Stimulated activated naive CD4-positive, alpha-beta T cell (primary cell): ENCODE measurements at regions not wholly inside any gene's neighbourhood (a gene's known extent, or its start where the extent isn't known, plus 50 kb on each side); places are given as distances from the start of the nearest gene placed in this dataset.
"Not testable (repeated sequence)": the region's sequence is repeated elsewhere in the genome, so short reads cannot be mapped to it uniquely, and the experiment has no call there.

ENCODE experiments used
- DNase-seq, 6 experiments: peaks; one replicate each; lab custom pipeline; 2025; lab: John Stamatoyannopoulos, UW

DNA sequence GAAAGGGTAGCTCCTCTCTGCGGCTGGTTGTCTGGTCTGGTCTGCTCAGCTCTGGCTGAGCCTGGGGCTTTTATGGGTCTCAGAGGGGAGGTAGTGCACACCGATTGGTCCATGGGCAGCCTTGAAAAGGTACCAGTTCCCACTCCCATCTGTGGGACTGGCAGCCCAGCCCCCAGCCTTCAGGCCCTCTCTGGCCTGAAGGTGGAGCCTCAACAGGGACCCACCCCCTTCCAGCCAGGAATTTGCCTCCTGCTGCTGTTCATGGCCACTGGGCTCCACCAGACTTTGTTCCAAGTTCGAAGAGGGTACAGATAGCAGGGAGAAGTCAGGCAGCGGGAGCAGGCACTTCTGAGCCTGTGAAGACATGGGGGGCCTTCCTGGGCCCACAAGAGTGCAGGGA is 165.3 kb upstream of the SLC27A6 start:
- DNase-seq = no peak

DNA sequence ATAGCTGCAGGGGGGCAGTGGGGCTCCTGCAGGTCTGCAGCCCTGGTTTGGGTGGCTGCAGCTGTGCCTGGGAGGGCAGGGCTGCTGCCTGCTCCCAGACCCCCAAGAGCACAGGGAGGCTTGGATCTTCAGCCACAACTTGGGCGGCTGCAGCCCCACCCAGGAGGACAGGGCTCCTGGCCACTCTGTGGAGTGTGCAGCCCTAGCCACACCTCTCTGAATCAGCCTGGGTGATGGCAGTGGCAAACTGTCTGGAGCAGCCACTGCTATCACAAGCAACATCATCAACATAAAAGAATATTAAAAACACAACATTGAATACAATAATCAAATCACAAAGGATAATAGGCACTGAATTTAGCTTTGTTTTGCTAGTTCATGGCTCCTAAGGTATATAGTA is 164.9 kb upstream of the SLC27A6 start:
- DNase-seq = no peak

DNA sequence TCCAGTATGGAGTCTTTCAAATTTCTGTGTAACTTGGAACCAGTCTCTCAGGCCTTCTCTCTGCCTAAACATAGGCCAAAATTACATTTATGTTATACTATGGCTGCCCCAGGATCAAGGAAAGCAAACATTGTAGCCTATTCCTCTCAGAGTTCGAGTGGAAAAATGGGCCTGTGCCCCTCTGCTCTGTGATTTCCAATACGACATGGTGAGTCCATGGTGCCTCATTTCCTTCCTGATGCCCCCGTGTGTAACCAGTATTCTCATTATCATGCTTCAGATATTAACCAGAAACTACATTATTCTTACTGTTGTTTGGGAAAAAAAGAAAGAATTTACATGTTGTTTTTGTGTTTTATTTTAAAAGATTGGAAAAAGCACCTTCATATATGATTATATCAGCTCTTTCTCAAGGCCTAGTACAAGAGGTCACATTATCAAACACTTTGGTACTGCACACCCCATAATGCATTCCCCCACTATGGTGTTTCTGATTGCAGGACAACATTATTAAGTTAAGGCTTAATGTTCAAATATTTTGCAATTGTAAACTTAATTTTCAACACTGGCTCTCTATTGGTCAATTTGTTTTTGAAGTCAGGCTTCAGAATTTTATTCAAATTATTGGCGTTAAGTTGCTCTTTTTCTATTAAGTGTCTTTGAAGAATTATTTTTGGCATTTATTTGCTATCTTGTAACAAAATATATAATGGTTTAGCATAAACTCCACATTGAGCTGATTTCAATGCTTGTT is 151.8 kb upstream of the SLC27A6 start:
- no peak for DNase-seq

DNA sequence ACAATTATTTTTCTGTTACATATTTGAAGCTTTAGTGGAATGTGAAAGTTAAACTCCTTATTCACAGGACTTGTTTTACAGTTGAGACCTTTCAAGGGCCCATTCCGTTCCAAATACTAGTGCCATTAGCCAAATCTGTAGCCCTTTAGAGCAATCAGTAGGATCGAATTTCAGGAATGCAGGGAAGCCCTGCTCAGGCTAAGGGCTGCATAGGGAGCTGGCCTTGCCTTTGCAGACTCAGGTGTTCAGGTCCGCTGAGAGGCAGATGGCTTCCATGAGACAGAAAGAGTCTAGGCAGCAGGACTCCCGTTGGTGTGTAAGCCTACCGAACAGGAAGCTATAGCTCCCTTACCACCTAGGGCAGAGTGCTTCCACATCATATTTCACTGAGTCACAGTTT is 150.1 kb upstream of the SLC27A6 start:
- DNase-seq = no peak

DNA sequence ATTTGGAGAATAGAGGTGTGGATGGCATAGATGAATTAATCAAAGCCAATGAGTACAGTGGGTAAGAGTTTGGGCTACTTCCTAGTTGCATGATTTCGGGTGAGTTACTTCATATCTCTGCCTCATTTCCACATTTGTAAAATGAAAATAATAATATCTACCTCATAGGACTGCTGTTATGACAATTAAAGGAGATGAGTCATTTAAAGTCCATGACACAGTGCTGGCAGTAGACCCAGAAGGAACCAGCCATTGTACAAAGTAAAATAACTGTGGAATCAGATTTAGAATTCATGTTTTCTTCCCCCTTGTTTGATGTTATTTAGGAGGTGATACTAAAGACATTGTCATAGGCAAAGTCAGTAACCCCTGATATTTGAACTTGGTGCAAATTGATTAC is 139.5 kb upstream of the SLC27A6 start:
- DNase-seq = no peak

DNA sequence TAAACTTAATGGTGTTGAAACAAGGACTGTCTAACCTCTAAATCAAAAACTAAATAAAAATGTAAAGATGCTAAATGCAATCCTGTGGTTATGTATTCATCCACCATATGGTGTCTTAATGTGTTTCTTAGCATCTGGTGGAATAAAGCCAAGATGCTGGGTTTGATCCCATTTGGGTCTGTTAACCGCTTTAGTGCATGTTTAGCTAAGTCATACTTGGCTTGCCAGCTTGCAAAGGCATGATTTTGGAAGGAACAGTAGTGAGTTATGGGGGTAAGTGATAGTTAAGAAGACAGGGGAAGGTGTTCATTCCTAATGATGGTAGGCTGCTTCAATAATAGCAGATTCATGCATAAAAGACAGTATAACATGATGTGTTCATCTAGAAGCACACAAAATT is 139.0 kb upstream of the SLC27A6 start:
- no peak for DNase-seq

DNA sequence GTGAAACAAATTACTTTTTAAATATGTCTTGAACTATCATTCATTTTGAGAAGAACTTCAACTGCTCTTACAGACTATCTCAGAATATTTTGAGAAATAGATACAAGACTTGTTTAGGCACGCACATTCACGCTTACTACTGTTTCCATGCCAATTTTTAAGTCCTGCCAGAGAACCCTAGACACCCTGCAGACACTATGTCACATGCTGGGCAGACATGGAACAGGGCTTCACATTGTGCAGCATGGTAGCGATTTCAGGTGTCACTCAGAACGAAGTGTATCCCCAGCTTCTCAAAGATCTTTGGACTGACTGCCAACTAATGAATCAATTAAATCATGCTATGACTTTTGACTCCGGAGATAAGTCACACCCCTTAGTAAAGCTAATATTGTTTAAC is 128.7 kb upstream of the SLC27A6 start:
- no peak for DNase-seq

DNA sequence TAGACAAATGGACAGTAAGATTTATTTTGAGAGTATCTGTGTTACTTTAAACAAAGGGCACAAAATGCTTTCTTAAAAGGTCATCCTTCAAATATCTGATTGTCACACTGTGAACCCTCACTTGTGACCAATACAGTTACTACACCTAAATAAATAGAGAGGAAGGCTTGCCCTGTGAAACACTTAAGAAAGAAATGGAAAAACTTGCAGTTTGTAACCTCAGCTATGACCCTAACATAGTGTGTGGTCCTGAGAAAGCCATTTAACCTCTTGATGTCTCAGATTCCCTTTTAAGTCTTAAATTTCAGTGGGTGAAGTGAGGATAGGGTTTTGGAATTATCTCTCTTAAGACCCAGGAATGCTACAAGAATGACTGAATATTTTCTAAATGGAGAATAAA is 126.7 kb upstream of the SLC27A6 start:
- DNase-seq = no peak

DNA sequence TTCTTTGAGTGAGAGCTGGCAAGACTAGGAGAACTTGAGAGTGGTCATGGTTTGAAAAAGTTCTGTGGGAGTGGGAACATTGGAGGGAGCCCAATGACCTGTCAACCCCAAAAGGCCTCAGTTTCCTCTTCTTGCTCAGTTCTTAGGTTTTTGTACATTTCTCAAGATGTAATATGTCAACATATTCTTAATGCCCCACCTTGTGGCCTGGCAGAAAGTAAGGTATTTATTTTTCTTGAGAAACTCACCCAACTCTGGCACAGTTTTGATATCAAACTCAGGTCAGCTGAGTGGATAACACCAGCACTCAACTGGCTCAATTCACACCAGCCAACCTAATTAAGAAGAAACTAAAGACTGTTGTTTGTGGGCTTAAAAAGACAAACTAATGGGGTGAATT is 123.0 kb upstream of the SLC27A6 start:
- no peak for DNase-seq

DNA sequence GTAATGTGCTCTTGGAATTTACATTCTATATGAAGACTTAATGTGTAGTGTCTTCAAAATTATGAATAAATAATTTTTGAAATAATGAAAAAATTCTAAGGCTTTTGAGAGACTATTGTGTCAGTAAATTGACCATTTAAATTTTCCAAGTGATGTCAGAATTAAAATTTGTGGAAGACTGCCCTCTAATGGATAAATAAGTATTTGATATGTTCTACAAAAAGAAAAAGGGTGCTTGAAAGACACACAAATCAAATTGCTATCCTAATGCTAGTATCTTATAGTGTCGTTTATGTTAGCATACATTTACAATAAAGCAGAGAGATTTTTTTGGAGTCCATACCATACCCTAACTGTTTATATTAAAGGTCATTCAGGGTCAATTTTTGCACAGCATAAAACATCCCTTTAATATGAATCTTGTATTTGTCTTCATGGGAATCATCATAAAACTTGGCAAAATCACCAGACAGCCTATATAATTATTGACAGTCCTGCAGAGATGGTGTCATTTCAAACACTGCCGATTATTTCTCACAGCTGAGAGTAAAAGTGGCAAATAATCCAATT is 120.8 kb upstream of the SLC27A6 start:
- no peak for DNase-seq

DNA sequence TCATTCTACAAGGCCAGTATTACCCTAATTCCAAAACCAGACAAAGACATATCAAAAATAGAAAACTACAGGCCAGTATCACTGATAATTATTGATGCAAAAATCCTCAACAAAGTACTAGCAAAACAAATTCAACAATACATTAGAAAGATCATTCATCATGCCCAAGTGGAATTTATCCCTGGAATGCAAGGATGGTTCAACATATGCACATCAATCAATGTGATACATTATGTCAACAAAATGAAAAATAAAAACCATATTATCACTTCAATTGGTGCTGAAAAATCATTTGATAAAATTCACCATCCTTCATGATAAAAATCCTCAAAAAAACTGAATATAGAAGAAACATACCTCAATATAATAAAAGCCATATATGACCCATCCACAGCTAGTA is 115.2 kb upstream of the SLC27A6 start:
- DNase-seq = no peak

DNA sequence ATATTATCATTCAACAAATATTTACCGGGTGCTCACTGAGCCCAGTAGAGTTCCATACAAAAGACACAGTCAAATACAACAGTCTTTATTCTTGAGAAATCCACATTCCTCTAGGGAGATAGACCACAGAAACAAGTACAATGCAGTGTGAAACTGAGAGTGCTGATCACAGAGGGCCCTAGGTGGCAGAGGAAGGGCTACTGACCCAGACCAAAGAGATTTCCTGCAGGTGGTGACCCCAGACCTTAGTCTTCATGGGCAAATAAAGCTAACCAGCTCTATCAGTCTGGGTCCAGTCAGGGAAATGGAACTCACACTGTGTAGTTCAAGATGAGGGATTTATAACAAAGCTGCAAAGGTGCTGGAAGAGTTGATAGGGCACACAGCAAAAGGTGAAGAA is 110.4 kb upstream of the SLC27A6 start:
- DNase-seq = no peak

DNA sequence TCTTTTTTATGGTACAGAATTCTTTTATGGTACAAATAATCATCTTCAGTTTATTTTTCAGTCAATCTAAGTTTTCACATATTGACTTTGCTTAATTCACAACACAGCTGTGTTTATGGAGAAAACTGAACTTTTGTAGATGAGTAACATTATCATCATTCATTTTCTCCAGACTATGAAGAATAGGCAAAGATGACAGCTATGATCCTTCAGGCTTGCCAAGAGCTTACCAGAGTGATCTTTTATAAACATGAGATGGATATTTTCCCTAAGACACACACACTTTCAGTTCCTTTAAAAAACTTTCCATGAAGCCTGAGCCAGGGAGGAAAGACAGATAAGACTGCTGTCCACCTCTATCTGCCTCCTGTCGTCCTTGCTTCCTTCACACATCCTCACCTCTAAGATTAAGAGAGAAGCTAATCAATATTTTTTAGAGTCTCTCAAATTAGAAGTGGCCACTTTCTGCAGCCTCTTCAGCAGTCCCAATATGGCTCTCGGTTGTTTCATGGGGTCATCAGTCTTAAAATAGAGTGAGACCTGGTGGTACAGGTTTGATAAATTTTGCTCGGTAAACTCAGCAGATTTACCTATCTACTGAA is 108.1 kb upstream of the SLC27A6 start:
- DNase-seq = no peak

DNA sequence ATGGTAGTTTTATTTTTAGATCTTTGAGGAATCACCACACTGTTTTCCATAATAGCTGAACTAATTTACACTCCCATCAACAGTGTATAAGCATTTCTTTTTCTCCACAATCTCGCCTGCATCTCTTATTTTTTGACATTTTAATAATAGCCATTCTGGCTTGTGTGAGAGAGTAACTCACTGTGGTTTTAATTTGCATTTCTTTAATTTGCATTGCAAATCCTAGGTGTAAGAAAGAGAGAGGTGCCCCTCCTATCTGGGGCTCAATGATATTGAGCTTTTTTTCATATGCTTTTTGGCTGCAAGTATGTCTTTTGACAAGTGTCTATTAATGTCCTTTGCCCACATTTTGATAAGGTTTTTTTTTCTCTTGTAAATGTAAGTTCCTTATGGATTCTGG is 106.3 kb upstream of the SLC27A6 start:
- DNase-seq = no peak

DNA sequence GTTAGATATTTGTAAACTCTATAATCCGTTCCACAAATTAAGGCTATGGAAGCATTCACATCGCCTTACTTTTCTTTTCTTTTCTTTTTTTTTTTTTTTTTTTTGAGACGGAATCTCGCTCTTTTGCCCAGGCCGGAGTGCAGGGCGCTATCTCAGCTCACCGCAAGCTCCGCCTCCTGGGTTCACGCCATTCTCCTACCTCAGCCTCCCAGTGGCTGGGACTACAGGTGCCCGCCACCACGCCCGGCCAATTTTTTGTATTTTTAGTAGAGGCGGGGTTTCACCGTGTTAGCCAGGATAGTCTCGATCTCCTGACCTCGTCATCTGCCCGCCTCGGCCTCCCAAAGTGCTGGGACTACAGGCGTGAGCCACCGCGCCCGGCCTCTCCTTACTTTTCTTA is 104.1 kb upstream of the SLC27A6 start:
- not testable (repeated sequence) for DNase-seq

DNA sequence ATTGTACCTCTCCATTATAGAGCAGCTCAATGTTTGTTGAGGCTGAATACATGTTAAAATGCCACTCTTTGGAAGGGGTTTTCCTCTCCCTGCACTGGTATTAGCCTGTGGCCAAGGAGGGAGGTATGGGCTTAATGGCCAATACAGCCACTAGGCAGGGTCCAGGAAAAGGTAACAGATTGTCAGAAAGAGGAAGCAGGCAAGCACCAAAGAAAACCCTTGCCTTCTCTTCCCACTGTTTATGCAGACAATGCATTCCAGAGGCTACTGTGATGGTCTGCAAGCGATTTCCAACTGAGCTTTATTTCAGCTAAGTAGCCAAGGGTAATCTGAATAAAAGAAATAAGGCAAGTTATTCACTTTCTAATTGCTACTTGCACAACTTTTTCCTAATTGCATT is 95.3 kb upstream of the SLC27A6 start:
- DNase-seq = no peak

DNA sequence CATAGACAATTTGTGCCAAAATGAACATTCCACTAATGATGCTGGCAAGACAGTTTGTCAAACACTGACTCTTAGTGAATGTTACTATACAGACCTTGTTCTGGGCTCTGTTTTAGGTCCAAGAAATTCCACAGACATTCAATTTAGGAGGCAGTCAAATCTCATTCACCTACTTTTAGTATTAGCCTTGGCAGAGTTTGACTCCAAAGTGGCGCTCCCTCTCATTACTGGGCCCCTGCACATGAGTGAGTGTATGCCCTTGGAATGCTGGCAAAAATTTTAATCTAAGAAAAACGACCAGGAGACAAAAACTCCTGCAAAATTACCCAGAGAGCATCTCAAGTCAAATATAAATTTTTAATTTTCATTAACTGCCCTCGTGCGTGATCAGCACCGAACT is 94.9 kb upstream of the SLC27A6 start:
- no peak for DNase-seq

DNA sequence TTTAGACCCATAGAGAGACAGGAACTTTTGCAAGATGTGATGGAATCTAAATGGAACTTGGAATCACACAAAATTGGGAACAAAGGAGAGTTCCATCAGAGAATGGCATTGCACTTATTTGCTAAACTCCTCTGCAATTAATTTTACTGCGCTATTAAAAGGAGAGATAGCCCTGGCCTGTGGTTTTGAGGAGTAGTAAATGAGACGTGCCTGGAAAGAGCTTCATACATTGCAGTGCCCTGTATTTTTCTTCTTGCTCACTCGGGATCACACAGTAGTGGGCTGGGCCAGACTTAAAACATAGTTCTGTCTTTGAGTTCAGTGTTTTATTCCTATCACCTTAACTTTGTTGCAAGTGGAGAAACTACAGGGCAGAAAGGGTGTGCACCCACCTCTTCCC is 94.4 kb upstream of the SLC27A6 start:
- no peak for DNase-seq

DNA sequence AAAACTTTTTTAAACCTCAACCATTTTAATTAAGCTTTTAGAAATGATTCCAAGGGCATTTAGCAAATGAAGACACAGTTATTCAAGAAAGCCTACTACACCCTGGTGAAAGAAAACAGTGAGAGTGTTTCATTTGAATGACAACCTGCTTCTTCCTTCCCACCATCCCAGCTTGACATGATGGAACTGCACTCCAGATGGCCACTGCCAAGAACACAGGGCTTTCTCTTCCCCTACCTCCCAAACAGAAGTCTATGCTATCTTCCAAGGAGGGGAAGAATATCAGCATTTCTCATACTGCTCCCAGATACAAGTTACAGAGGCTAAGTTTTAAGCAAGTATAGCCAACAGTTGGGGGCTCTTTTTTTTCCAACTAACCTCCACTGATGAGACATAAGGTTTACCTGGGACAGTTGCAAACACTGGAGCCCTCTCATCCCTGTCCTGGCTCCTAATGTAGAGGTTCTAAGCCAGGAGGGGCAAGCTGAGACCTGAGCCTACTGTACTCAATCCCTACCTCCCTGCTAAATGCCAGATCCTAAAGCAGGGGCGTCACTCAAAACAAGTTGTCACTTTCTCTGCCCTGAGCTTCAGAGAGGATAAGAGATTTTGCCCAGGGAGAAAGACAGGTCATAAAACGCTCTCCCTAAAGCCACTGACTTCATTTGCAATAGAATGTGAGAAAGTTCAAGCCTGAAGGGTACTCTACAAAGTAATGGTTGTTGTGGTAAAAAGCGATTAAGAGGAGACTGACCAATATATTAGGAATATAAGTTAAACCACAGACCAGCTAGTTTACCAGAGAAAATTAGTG is 88.5 kb upstream of the SLC27A6 start:
- no peak for DNase-seq

DNA sequence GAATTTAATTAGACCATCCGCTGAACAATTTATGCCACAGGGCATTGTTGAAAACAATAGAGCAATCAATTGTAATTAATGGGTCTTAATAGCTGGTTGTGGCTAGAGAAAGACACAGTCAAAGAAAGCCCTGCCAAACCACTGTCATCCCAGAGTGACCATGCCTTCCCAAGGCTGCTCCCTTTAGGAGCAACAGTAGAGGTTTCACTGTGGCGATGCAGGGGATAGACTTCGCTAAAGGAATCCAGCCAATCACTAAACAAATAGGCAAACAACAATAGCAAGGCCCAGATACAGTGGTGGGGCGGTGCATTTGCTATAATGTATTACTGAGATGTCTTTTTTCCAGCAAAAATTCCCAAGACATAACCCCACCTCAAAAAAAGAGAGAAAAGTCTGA is 87.8 kb upstream of the SLC27A6 start:
- DNase-seq = no peak

DNA sequence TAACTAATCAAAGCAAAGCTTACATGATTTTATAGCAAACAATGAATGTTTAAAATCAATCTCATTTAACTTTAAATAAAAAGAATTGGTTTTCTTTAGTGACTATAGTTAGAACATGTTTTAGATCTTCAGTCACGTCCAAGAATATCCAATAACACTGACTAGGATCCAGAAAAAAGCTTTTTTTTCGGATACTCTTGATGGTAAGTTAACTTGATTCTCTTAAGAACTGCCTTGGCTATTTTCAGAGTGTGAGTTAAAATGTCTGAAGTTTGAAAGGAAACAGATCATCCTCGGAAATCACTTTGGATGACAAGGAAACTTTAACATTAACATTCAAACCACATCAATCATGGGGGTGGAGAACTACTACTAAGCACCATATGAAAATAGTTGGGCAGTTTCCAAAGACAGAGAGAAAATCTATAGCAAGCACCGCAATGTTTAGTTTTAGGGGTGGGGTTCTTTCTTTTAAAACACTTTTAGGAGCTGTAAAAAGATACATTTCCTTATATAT is 83.7 kb upstream of the SLC27A6 start:
- DNase-seq = no peak

DNA sequence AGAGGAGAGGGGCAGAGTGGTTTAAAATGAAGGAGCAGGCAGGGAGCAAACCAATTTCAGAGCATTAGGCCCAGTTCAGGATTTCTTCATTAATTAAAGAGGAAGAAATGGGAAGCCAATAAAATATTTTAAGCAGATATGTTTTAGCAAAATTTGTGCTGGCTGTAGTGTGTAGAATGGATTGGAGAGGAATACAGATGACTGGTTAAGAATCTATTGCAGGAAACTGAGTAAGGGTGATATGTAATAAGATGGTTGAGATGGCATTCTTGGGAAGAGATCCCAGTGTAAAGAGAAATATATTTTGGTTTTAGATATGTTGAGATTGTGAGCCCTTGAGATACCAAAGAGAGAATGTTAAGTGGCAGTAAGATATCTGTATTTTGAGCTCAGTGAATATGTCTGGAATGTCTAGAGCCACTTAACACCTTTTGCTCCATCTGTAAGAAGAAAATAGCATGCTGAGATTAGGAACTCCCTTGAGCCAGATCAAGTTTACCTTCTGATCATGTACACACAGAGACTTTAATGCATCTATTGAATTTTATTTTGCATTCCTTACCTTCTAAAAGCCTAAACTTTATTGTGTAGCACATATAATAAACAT is 79.5 kb upstream of the SLC27A6 start:
- no peak for DNase-seq
